ENCODE measurements at regions not wholly inside any gene's neighbourhood (a gene's known extent, or its start where the extent isn't known, plus 50 kb on each side); places are given as distances from the start of the nearest gene placed in this dataset.

DNA sequence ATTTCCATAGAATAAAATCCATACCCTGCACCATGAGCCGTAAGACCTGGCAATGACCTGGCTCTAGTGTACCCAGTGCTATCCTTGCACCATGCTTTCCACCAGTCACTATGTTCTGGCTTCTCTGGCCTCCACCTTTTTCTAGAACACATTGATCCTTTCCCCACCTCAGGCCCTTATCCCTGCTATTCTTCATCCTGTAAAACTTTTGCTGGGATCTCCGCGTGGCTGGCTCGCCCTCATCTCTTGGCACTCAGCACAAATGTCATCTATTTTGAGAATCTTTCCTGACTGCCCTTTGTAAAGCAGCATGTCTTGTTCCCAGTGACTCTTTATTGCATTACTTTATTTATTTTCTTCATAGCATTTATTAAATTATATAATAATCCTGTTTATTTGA, 169.8 kb upstream of the B3GALT2 start:
- H3K4me2 ChIP-seq, result no peak overlapping the region
- TF ChIP-seq EZH2phosphoT487 (IDR thresholded peaks at IDR 0.05; ENCODE audit: low read depth, severe bottlenecking, unreplicated experiment), result no peak
- no peak for TF ChIP-seq EZH2 (IDR thresholded peaks at IDR 0.05; ENCODE audit: borderline replicate concordance)
- TF ChIP-seq, protein P1, sequence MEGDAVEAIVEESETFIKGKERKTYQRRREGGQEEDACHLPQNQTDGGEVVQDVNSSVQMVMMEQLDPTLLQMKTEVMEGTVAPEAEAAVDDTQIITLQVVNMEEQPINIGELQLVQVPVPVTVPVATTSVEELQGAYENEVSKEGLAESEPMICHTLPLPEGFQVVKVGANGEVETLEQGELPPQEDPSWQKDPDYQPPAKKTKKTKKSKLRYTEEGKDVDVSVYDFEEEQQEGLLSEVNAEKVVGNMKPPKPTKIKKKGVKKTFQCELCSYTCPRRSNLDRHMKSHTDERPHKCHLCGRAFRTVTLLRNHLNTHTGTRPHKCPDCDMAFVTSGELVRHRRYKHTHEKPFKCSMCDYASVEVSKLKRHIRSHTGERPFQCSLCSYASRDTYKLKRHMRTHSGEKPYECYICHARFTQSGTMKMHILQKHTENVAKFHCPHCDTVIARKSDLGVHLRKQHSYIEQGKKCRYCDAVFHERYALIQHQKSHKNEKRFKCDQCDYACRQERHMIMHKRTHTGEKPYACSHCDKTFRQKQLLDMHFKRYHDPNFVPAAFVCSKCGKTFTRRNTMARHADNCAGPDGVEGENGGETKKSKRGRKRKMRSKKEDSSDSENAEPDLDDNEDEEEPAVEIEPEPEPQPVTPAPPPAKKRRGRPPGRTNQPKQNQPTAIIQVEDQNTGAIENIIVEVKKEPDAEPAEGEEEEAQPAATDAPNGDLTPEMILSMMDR (IDR thresholded peaks at IDR 0.05; ENCODE audit: poor library complexity), result no peak
- H2AFZ ChIP-seq, result no peak overlapping the region
- H3K4me3 ChIP-seq, result no peak overlapping the region
- 98% methylated on average over 4 of the region's 4 CpGs for WGBS (ENCODE audit: low lambda C conversion rate, missing lambda C conversion rate)
- H4K20me1 ChIP-seq (ENCODE audit: insufficient read depth, poor library complexity, severe bottlenecking), result no peaks in the 10 kb centered on the region
- no peaks in the 10 kb centered on the region for H3K36me3 ChIP-seq (replicated peaks; ENCODE audit: insufficient read depth, low read depth)
- no peaks in the 10 kb centered on the region for H3K9me2 ChIP-seq (replicated peaks; ENCODE audit: insufficient read depth)
- DNase-seq (ENCODE audit: low spot score), result no peak
- no peaks in the 10 kb centered on the region for H3K79me2 ChIP-seq
- no peaks in the 10 kb centered on the region for H3K4me1 ChIP-seq (ENCODE audit: insufficient read depth)
- no peaks in the 10 kb centered on the region for H3K9me3 ChIP-seq (ENCODE audit: low read depth)
- H3K27me3 ChIP-seq, result no peaks in the 10 kb centered on the region
- peak overlapping the region; percentile 84 for H3K27ac ChIP-seq

- Histone ChIP-seq H3K4me3 (no peak overlapping the region), H3K4me2 (no peak overlapping the region), H3K4me1 (ENCODE audit: insufficient read depth) (no peaks in the 10 kb centered on the region), H4K20me1 (ENCODE audit: insufficient read depth, poor library complexity, severe bottlenecking) (no peaks in the 10 kb centered on the region), H3K9me3 (ENCODE audit: low read depth) (no peaks in the 10 kb centered on the region), H3K27me3 (no peaks in the 10 kb centered on the region), H3K9me2 (replicated peaks; ENCODE audit: insufficient read depth) (no peaks in the 10 kb centered on the region), H3K36me3 (replicated peaks; ENCODE audit: insufficient read depth, low read depth) (no peaks in the 10 kb centered on the region), H3K79me2 (no peaks in the 10 kb centered on the region), H3K27ac (peak overlapping the region; percentile 84), H2AFZ (no peak overlapping the region)
- 89% methylated on average over 2 of the region's 2 CpGs for WGBS (ENCODE audit: low lambda C conversion rate, missing lambda C conversion rate)
- no peak for TF ChIP-seq EZH2phosphoT487 (IDR thresholded peaks at IDR 0.05; ENCODE audit: low read depth, severe bottlenecking, unreplicated experiment)
- TF ChIP-seq, protein P1 (IDR thresholded peaks at IDR 0.05; ENCODE audit: poor library complexity), result no peak
- TF ChIP-seq EZH2 (IDR thresholded peaks at IDR 0.05; ENCODE audit: borderline replicate concordance), result no peak
- no peak for DNase-seq (ENCODE audit: low spot score)
These were observed 169.2 kb upstream of the B3GALT2 start for GRCh38 chr1:193355626-193356025.

DNA sequence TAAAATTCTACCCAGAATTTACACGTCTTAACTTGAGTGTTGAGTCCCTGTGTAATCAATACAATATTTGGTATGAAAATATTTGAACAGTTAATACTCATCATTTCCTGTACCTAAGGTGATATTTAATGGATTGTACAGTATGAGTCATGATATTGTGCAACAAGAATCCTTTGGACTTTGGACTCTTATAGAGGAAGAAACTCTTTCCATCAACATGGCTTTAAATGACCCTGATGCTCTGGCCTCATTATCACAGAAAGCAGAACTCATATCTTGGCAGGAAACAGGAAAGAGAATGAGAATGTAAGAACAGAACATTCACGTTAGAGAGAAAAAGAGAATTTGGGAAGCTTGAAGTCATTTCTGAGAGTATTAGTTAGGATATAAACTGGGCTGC, 168.8 kb upstream of the B3GALT2 start:
- no peaks in the 10 kb centered on the region for H3K4me1 ChIP-seq (ENCODE audit: insufficient read depth)
- peak overlapping the region; percentile 84 for H3K27ac ChIP-seq
- TF ChIP-seq EZH2 (IDR thresholded peaks at IDR 0.05; ENCODE audit: borderline replicate concordance) (no peak), EZH2phosphoT487 (IDR thresholded peaks at IDR 0.05; ENCODE audit: low read depth, severe bottlenecking, unreplicated experiment) (no peak)
- TF ChIP-seq, protein P1 (IDR thresholded peaks at IDR 0.05; ENCODE audit: poor library complexity), result no peak
- H3K27me3 ChIP-seq, result no peaks in the 10 kb centered on the region
- H4K20me1 ChIP-seq (ENCODE audit: insufficient read depth, poor library complexity, severe bottlenecking), result no peaks in the 10 kb centered on the region
- H3K9me3 ChIP-seq (ENCODE audit: low read depth), result no peaks in the 10 kb centered on the region
- no peaks in the 10 kb centered on the region for H3K79me2 ChIP-seq
- WGBS (ENCODE audit: low lambda C conversion rate, missing lambda C conversion rate), result 60% methylated on average over 2 of the region's 2 CpGs
- H3K9me2 ChIP-seq (replicated peaks; ENCODE audit: insufficient read depth), result no peaks in the 10 kb centered on the region
- H3K36me3 ChIP-seq (replicated peaks; ENCODE audit: insufficient read depth, low read depth), result no peaks in the 10 kb centered on the region
- no peak overlapping the region for H3K4me2 ChIP-seq
- DNase-seq (ENCODE audit: low spot score), result peak; percentile 64
- H3K4me3 ChIP-seq, result no peak overlapping the region
- H2AFZ ChIP-seq, result no peak overlapping the region
